Colonic mucosa (tissue), 4 donors: ENCODE measurements at regions not wholly inside any gene's neighbourhood (a gene's known extent, or its start where the extent isn't known, plus 50 kb on each side); places are given as distances from the start of the nearest gene placed in this dataset.

Experiments used
- DNase-seq: peaks from one replicate; pipeline ENCODE4 v3.0.0-alpha.2; 2020
- H3K27ac ChIP-seq: fragments of 200-600 bp; one replicate; pipeline ENCODE4 v1.8.0; 2021
- H3K27me3 ChIP-seq: fragments of 200-600 bp; one replicate; pipeline ENCODE4 v1.8.0; 2021
- H3K36me3 ChIP-seq: fragments of 200-600 bp; one replicate; pipeline ENCODE4 v1.8.0; 2021
- H3K4me1 ChIP-seq: fragments of 200-600 bp; one replicate; pipeline ENCODE4 v1.8.0; 2021; ENCODE audit warnings: mild to moderate bottlenecking
- H3K4me3 ChIP-seq: fragments of 200-600 bp; one replicate; pipeline ENCODE4 v1.8.0; 2021
- H3K9ac ChIP-seq, 2 donors: one replicate each; pipeline ENCODE4 v1.7.0; 2013; ENCODE audit warnings: control low read depth in 2 of 2, low read depth in 2 of 2, low read length in 2 of 2
- H3K9me3 ChIP-seq: fragments of 200-600 bp; one replicate; pipeline ENCODE4 v1.8.0; 2021
- CTCF ChIP-seq: fragments of 200-600 bp; IDR thresholded peaks from one replicate; pipeline ENCODE4 v1.8.0; 2022; ENCODE audit warnings: antibody characterized with exemption, mild to moderate bottlenecking
- intact Hi-C: fragments of 100-400 bp; cut with DNase I; formaldehyde crosslinking; loops from one replicate; pipeline ENCODE4 v1.14.1; 2022
- donor health status: healthy.
- donor health status: DM: no; HTN: no; CAD: no.
- donor health status: DM: no; HTN: no; CAD: no.

GRCh38 chr7:153829525-153829924 lies 222.7 kb upstream of the DPP6 start:
- Histone ChIP-seq H3K27me3 (no peaks in the 10 kb centered on the region), H3K4me3 (no peak overlapping the region), H3K9me3 (no peaks in the 10 kb centered on the region), H3K9ac (no peak overlapping the region), H3K36me3 (no peaks in the 10 kb centered on the region), H3K27ac (no peak overlapping the region), H3K4me1 (no peaks in the 10 kb centered on the region)
- DNase-seq = no peak
- TF ChIP-seq CTCF = no peak
- intact Hi-C loops = no loop called here

- no peak for TF ChIP-seq CTCF
- H3K4me1 ChIP-seq = no peaks in the 10 kb centered on the region
- H3K4me3 ChIP-seq = no peak overlapping the region
- no peaks in the 10 kb centered on the region for H3K27me3 ChIP-seq
- no peak overlapping the region for H3K27ac ChIP-seq
- no peaks in the 10 kb centered on the region for H3K36me3 ChIP-seq
- H3K9me3 ChIP-seq = no peaks in the 10 kb centered on the region
- no peak for DNase-seq
- no peak overlapping the region for H3K9ac ChIP-seq
- intact Hi-C loops = loop anchor here (10.0 kb wide), 1 partner anchor 457 kb away; no protein-coding TSS in a partner anchor
These were observed 220.0 kb upstream of the DPP6 start for GRCh38 chr7:153832160-153832559.

GRCh38 chr7:153835103-153835502 lies 217.1 kb upstream of the DPP6 start:
- TF ChIP-seq CTCF = no peak
- intact Hi-C loops = loop anchor here (10.0 kb wide), 1 partner anchor 460 kb away; no protein-coding TSS in a partner anchor
- Histone ChIP-seq H3K27ac (no peak overlapping the region), H3K9ac (no peak overlapping the region), H3K4me1 (no peaks in the 10 kb centered on the region), H3K9me3 (no peaks in the 10 kb centered on the region), H3K36me3 (no peaks in the 10 kb centered on the region), H3K27me3 (no peaks in the 10 kb centered on the region), H3K4me3 (no peak overlapping the region)
- DNase-seq = no peak

- H3K4me3 ChIP-seq = no peak overlapping the region
- no peaks in the 10 kb centered on the region for H3K27me3 ChIP-seq
- H3K36me3 ChIP-seq = no peaks in the 10 kb centered on the region
- no peaks in the 10 kb centered on the region for H3K9me3 ChIP-seq
- no peak overlapping the region for H3K9ac ChIP-seq
- TF ChIP-seq CTCF = no peak
- no peak overlapping the region for H3K27ac ChIP-seq
- intact Hi-C loops = loop anchor here (10.0 kb wide), 1 partner anchor 461 kb away; no protein-coding TSS in a partner anchor
- DNase-seq = no peak
- H3K4me1 ChIP-seq = no peaks in the 10 kb centered on the region
These were observed 216.4 kb upstream of the DPP6 start for GRCh38 chr7:153835712-153836265.

- no peaks in the 10 kb centered on the region for H3K27me3 ChIP-seq
- intact Hi-C loops = loop anchor here (10.0 kb wide), 1 partner anchor 464 kb away; no protein-coding TSS in a partner anchor
These were observed 213.6 kb upstream of the DPP6 start for GRCh38 chr7:153838591-153838990.

More at GRCh38 chr7:153838591-153838990, 213.6 kb upstream of the DPP6 start:
- Histone ChIP-seq H3K27ac (no peak overlapping the region), H3K36me3 (no peaks in the 10 kb centered on the region), H3K9ac (no peak overlapping the region), H3K9me3 (no peaks in the 10 kb centered on the region), H3K4me3 (no peak overlapping the region), H3K4me1 (no peaks in the 10 kb centered on the region)
- no peak for DNase-seq
- TF ChIP-seq CTCF = no peak
